ENCODE measurements at regions not wholly inside any gene's neighbourhood (a gene's known extent, or its start where the extent isn't known, plus 50 kb on each side); places are given as distances from the start of the nearest gene placed in this dataset.

DNA sequence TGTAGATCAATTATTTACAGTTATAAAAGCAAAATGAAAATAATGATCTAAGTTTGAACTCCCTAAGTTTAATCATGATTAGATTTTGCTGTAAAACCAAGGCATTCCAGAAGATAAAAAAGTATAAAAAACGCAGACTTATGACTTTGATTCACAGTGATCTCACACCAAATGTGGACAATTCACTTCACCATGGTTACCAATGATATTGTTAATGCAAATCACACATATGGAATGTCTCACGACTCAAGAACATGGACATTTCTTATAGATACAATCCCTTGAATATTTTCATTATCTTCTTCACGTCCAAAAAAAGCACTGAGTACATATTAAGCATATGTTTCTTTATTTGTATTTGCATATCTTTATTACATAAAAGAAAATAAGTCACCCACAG, 1054.2 kb downstream of the NAALADL2 start:
- Histone ChIP-seq H3K27me3 (ENCODE audit: insufficient read depth, low read length, poor library complexity) (no peaks in the 10 kb centered on the region), H3K36me3 (ENCODE audit: insufficient read depth, low read length) (no peaks in the 10 kb centered on the region), H2AFZ (ENCODE audit: low read depth, low read length) (no peak overlapping the region), H4K20me1 (ENCODE audit: insufficient read depth, low read length) (no peaks in the 10 kb centered on the region), H3K9me3 (ENCODE audit: insufficient read depth, low read length, severe bottlenecking) (no peaks in the 10 kb centered on the region), H3K79me2 (ENCODE audit: insufficient read depth, low read length) (no peaks in the 10 kb centered on the region), H3K9ac (ENCODE audit: low read depth, low read length) (no peak overlapping the region), H3K27ac (ENCODE audit: low read length) (no peak overlapping the region), H3K4me2 (ENCODE audit: insufficient read depth, low read length) (no peak overlapping the region), H3K4me3 (ENCODE audit: low read depth in 1 of 2, low read length in 2 of 2) (no peak overlapping the region), H3K4me1 (ENCODE audit: insufficient read depth, low read length) (no peaks in the 10 kb centered on the region)
- DNase-seq (no peak), ATAC-seq (ENCODE audit: insufficient read depth, low read depth) (no peak)
- TF ChIP-seq EZH2 (IDR thresholded peaks at IDR 0.05; ENCODE audit: borderline replicate concordance, low read depth, low read length, severe bottlenecking), result no peak
- TF ChIP-seq, protein P1, sequence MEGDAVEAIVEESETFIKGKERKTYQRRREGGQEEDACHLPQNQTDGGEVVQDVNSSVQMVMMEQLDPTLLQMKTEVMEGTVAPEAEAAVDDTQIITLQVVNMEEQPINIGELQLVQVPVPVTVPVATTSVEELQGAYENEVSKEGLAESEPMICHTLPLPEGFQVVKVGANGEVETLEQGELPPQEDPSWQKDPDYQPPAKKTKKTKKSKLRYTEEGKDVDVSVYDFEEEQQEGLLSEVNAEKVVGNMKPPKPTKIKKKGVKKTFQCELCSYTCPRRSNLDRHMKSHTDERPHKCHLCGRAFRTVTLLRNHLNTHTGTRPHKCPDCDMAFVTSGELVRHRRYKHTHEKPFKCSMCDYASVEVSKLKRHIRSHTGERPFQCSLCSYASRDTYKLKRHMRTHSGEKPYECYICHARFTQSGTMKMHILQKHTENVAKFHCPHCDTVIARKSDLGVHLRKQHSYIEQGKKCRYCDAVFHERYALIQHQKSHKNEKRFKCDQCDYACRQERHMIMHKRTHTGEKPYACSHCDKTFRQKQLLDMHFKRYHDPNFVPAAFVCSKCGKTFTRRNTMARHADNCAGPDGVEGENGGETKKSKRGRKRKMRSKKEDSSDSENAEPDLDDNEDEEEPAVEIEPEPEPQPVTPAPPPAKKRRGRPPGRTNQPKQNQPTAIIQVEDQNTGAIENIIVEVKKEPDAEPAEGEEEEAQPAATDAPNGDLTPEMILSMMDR (IDR thresholded peaks at IDR 0.05; ENCODE audit: borderline replicate concordance, extremely low read depth, low read length, poor library complexity, severe bottlenecking), result no peak

- no peak overlapping the region for H2AFZ ChIP-seq (ENCODE audit: low read depth, low read length)
- no peak overlapping the region for H3K27ac ChIP-seq (ENCODE audit: low read length)
- no peak for DNase-seq
- no peaks in the 10 kb centered on the region for H3K9me3 ChIP-seq (ENCODE audit: insufficient read depth, low read length, severe bottlenecking)
- no peaks in the 10 kb centered on the region for H3K27me3 ChIP-seq (ENCODE audit: insufficient read depth, low read length, poor library complexity)
- no peaks in the 10 kb centered on the region for H3K36me3 ChIP-seq (ENCODE audit: insufficient read depth, low read length)
- no peak overlapping the region for H3K4me2 ChIP-seq (ENCODE audit: insufficient read depth, low read length)
- H4K20me1 ChIP-seq (ENCODE audit: insufficient read depth, low read length), result no peaks in the 10 kb centered on the region
- ATAC-seq (ENCODE audit: insufficient read depth, low read depth), result no peak
- no peak overlapping the region for H3K4me3 ChIP-seq (ENCODE audit: low read depth in 1 of 2, low read length in 2 of 2)
- H3K4me1 ChIP-seq (ENCODE audit: insufficient read depth, low read length), result no peaks in the 10 kb centered on the region
- TF ChIP-seq, protein P1 (IDR thresholded peaks at IDR 0.05; ENCODE audit: borderline replicate concordance, extremely low read depth, low read length, poor library complexity, severe bottlenecking), result no peak
- TF ChIP-seq EZH2 (IDR thresholded peaks at IDR 0.05; ENCODE audit: borderline replicate concordance, low read depth, low read length, severe bottlenecking), result no peak
- H3K9ac ChIP-seq (ENCODE audit: low read depth, low read length), result no peak overlapping the region
- no peaks in the 10 kb centered on the region for H3K79me2 ChIP-seq (ENCODE audit: insufficient read depth, low read length)
Observed at GRCh38 chr3:175911937-175912336, 1052.8 kb downstream of the NAALADL2 start.

DNA sequence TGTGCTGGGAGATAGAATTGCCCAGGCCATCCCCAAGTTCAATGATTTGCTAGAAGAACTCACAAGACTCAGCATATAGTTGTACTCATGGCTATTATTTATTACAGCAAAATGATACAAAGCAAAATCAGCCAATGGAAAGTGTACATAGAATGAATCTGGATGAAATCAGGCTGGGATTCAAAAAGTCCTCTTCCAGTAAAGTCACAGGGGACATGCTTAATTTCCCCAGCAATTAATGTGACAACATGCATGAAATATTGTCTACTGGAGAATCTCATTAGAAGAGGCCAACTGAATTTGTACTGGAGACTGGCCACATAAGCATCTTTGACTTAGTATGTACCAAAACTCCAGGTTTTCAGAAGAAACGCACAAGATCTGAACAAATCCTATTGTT, 1043.1 kb downstream of the NAALADL2 start:
- Histone ChIP-seq H3K9ac (ENCODE audit: low read depth, low read length) (no peak overlapping the region), H4K20me1 (ENCODE audit: insufficient read depth, low read length) (no peaks in the 10 kb centered on the region), H3K36me3 (ENCODE audit: insufficient read depth, low read length) (no peaks in the 10 kb centered on the region), H3K27me3 (ENCODE audit: insufficient read depth, low read length, poor library complexity) (no peaks in the 10 kb centered on the region), H3K9me3 (ENCODE audit: insufficient read depth, low read length, severe bottlenecking) (no peaks in the 10 kb centered on the region), H3K4me2 (ENCODE audit: insufficient read depth, low read length) (no peak overlapping the region), H3K27ac (ENCODE audit: low read length) (no peak overlapping the region), H3K4me1 (ENCODE audit: insufficient read depth, low read length) (no peaks in the 10 kb centered on the region), H3K4me3 (ENCODE audit: low read depth in 1 of 2, low read length in 2 of 2) (no peak overlapping the region), H2AFZ (ENCODE audit: low read depth, low read length) (no peak overlapping the region), H3K79me2 (ENCODE audit: insufficient read depth, low read length) (no peaks in the 10 kb centered on the region)
- ATAC-seq (ENCODE audit: insufficient read depth, low read depth), result no peak
- DNase-seq, result no peak
- TF ChIP-seq, protein P1 (IDR thresholded peaks at IDR 0.05; ENCODE audit: borderline replicate concordance, extremely low read depth, low read length, poor library complexity, severe bottlenecking), result no peak
- no peak for TF ChIP-seq EZH2 (IDR thresholded peaks at IDR 0.05; ENCODE audit: borderline replicate concordance, low read depth, low read length, severe bottlenecking)

GRCh38 chr3:175898194-175898593, 1039.1 kb downstream of the NAALADL2 start:
- Histone ChIP-seq H3K27me3 (ENCODE audit: insufficient read depth, low read length, poor library complexity) (no peaks in the 10 kb centered on the region), H2AFZ (ENCODE audit: low read depth, low read length) (no peak overlapping the region), H3K4me1 (ENCODE audit: insufficient read depth, low read length) (no peaks in the 10 kb centered on the region), H3K36me3 (ENCODE audit: insufficient read depth, low read length) (no peaks in the 10 kb centered on the region), H3K79me2 (ENCODE audit: insufficient read depth, low read length) (no peaks in the 10 kb centered on the region), H3K27ac (ENCODE audit: low read length) (no peak overlapping the region), H4K20me1 (ENCODE audit: insufficient read depth, low read length) (no peaks in the 10 kb centered on the region), H3K9me3 (ENCODE audit: insufficient read depth, low read length, severe bottlenecking) (no peaks in the 10 kb centered on the region), H3K4me3 (ENCODE audit: low read depth in 1 of 2, low read length in 2 of 2) (no peak overlapping the region), H3K4me2 (ENCODE audit: insufficient read depth, low read length) (no peak overlapping the region), H3K9ac (ENCODE audit: low read depth, low read length) (no peak overlapping the region)
- DNase-seq (no peak), ATAC-seq (ENCODE audit: insufficient read depth, low read depth) (no peak)
- no peak for TF ChIP-seq EZH2 (IDR thresholded peaks at IDR 0.05; ENCODE audit: borderline replicate concordance, low read depth, low read length, severe bottlenecking)
- TF ChIP-seq, protein P1 (IDR thresholded peaks at IDR 0.05; ENCODE audit: borderline replicate concordance, extremely low read depth, low read length, poor library complexity, severe bottlenecking), result no peak
